ENCODE measurements at regions not wholly inside any gene's neighbourhood (a gene's known extent, or its start where the extent isn't known, plus 50 kb on each side); places are given as distances from the start of the nearest gene placed in this dataset.
A peak's percentile ranks its signal among the peaks of the same experiment; 100 is the strongest.

- Histone ChIP-seq H3K4me1 (ENCODE audit: control insufficient read depth, insufficient read depth, low read length, poor library complexity, severe bottlenecking) (peaks cover 27% of the 10 kb centered on the region), H3K4me3 (ENCODE audit: insufficient read depth, low read depth, low read length, poor library complexity, severe bottlenecking) (no peak overlapping the region), H3K9me3 (ENCODE audit: control insufficient read depth, low read length) (no peaks in the 10 kb centered on the region), H3K27me3 (replicated peaks; ENCODE audit: control insufficient read depth, insufficient read depth, low read length, poor library complexity, severe bottlenecking) (no peaks in the 10 kb centered on the region), H3K36me3 (ENCODE audit: control insufficient read depth, insufficient read depth, low read length) (no peaks in the 10 kb centered on the region), H3K27ac (ENCODE audit: insufficient read depth, low read length, poor library complexity, severe bottlenecking) (no peak overlapping the region)
- no peak for DNase-seq
Observed at GRCh38 chr17:77364941-77365583, 224.3 kb downstream of the SEC14L1 start.

- H3K4me3 ChIP-seq (ENCODE audit: insufficient read depth, low read depth, low read length, poor library complexity, severe bottlenecking), result no peak overlapping the region
- no peak overlapping the region for H3K27ac ChIP-seq (ENCODE audit: insufficient read depth, low read length, poor library complexity, severe bottlenecking)
- no peaks in the 10 kb centered on the region for H3K9me3 ChIP-seq (ENCODE audit: control insufficient read depth, low read length)
- no peaks in the 10 kb centered on the region for H3K27me3 ChIP-seq (replicated peaks; ENCODE audit: control insufficient read depth, insufficient read depth, low read length, poor library complexity, severe bottlenecking)
- H3K36me3 ChIP-seq (ENCODE audit: control insufficient read depth, insufficient read depth, low read length), result no peaks in the 10 kb centered on the region
- peaks cover 31% of the 10 kb centered on the region for H3K4me1 ChIP-seq (ENCODE audit: control insufficient read depth, insufficient read depth, low read length, poor library complexity, severe bottlenecking)
- DNase-seq, result no peak
Observed at GRCh38 chr17:77365584-77366186, 224.9 kb downstream of the SEC14L1 start.

- peaks cover 36% of the 10 kb centered on the region for H3K4me1 ChIP-seq (ENCODE audit: control insufficient read depth, insufficient read depth, low read length, poor library complexity, severe bottlenecking)
Observed at GRCh38 chr17:77366206-77366557, 225.4 kb downstream of the SEC14L1 start.

GRCh38 chr17:77366558-77367245 lies 225.9 kb downstream of the SEC14L1 start:
- H3K36me3 ChIP-seq (ENCODE audit: control insufficient read depth, insufficient read depth, low read length), result no peaks in the 10 kb centered on the region
- H3K27me3 ChIP-seq (replicated peaks; ENCODE audit: control insufficient read depth, insufficient read depth, low read length, poor library complexity, severe bottlenecking), result no peaks in the 10 kb centered on the region
- H3K9me3 ChIP-seq (ENCODE audit: control insufficient read depth, low read length), result no peaks in the 10 kb centered on the region
- no peak for DNase-seq
- H3K4me3 ChIP-seq (ENCODE audit: insufficient read depth, low read depth, low read length, poor library complexity, severe bottlenecking), result no peak overlapping the region
- peaks cover 41% of the 10 kb centered on the region for H3K4me1 ChIP-seq (ENCODE audit: control insufficient read depth, insufficient read depth, low read length, poor library complexity, severe bottlenecking)
- no peak overlapping the region for H3K27ac ChIP-seq (ENCODE audit: insufficient read depth, low read length, poor library complexity, severe bottlenecking)

More at GRCh38 chr17:77366206-77366557, 225.4 kb downstream of the SEC14L1 start:
- Histone ChIP-seq H3K36me3 (ENCODE audit: control insufficient read depth, insufficient read depth, low read length) (no peaks in the 10 kb centered on the region), H3K27ac (ENCODE audit: insufficient read depth, low read length, poor library complexity, severe bottlenecking) (no peak overlapping the region), H3K9me3 (ENCODE audit: control insufficient read depth, low read length) (no peaks in the 10 kb centered on the region), H3K4me3 (ENCODE audit: insufficient read depth, low read depth, low read length, poor library complexity, severe bottlenecking) (no peak overlapping the region), H3K27me3 (replicated peaks; ENCODE audit: control insufficient read depth, insufficient read depth, low read length, poor library complexity, severe bottlenecking) (no peaks in the 10 kb centered on the region)
- no peak for DNase-seq

- no peak overlapping the region for H3K4me3 ChIP-seq (ENCODE audit: insufficient read depth, low read depth, low read length, poor library complexity, severe bottlenecking)
Observed at GRCh38 chr17:77369544-77369971, 228.8 kb downstream of the SEC14L1 start.

GRCh38 chr17:77370586-77370985 lies 229.8 kb downstream of the SEC14L1 start:
- Histone ChIP-seq H3K9me3 (ENCODE audit: control insufficient read depth, low read length) (no peaks in the 10 kb centered on the region), H3K4me3 (ENCODE audit: insufficient read depth, low read depth, low read length, poor library complexity, severe bottlenecking) (no peak overlapping the region), H3K4me1 (ENCODE audit: control insufficient read depth, insufficient read depth, low read length, poor library complexity, severe bottlenecking) (peaks cover 40% of the 10 kb centered on the region), H3K27ac (ENCODE audit: insufficient read depth, low read length, poor library complexity, severe bottlenecking) (no peak overlapping the region), H3K27me3 (replicated peaks; ENCODE audit: control insufficient read depth, insufficient read depth, low read length, poor library complexity, severe bottlenecking) (no peaks in the 10 kb centered on the region), H3K36me3 (ENCODE audit: control insufficient read depth, insufficient read depth, low read length) (no peaks in the 10 kb centered on the region)
- DNase-seq, result no peak

More at GRCh38 chr17:77369544-77369971, 228.8 kb downstream of the SEC14L1 start:
- Histone ChIP-seq H3K9me3 (ENCODE audit: control insufficient read depth, low read length) (no peaks in the 10 kb centered on the region), H3K36me3 (ENCODE audit: control insufficient read depth, insufficient read depth, low read length) (no peaks in the 10 kb centered on the region), H3K4me1 (ENCODE audit: control insufficient read depth, insufficient read depth, low read length, poor library complexity, severe bottlenecking) (peaks cover 42% of the 10 kb centered on the region), H3K27ac (ENCODE audit: insufficient read depth, low read length, poor library complexity, severe bottlenecking) (no peak overlapping the region), H3K27me3 (replicated peaks; ENCODE audit: control insufficient read depth, insufficient read depth, low read length, poor library complexity, severe bottlenecking) (no peaks in the 10 kb centered on the region)
- no peak for DNase-seq

- Histone ChIP-seq H3K27me3 (replicated peaks; ENCODE audit: control insufficient read depth, insufficient read depth, low read length, poor library complexity, severe bottlenecking) (no peaks in the 10 kb centered on the region), H3K4me1 (ENCODE audit: control insufficient read depth, insufficient read depth, low read length, poor library complexity, severe bottlenecking) (peaks cover 33% of the 10 kb centered on the region), H3K36me3 (ENCODE audit: control insufficient read depth, insufficient read depth, low read length) (no peaks in the 10 kb centered on the region), H3K27ac (ENCODE audit: insufficient read depth, low read length, poor library complexity, severe bottlenecking) (peak overlapping the region; percentile 83), H3K9me3 (ENCODE audit: control insufficient read depth, low read length) (no peaks in the 10 kb centered on the region), H3K4me3 (ENCODE audit: insufficient read depth, low read depth, low read length, poor library complexity, severe bottlenecking) (no peak overlapping the region)
- DNase-seq, result no peak
Observed at GRCh38 chr17:77371117-77371887, 230.5 kb downstream of the SEC14L1 start.

GRCh38 chr17:77371888-77372443 lies 231.2 kb downstream of the SEC14L1 start:
- H3K27me3 ChIP-seq (replicated peaks; ENCODE audit: control insufficient read depth, insufficient read depth, low read length, poor library complexity, severe bottlenecking), result no peaks in the 10 kb centered on the region
- peaks cover 40% of the 10 kb centered on the region for H3K4me1 ChIP-seq (ENCODE audit: control insufficient read depth, insufficient read depth, low read length, poor library complexity, severe bottlenecking)
- peak overlapping the region; percentile 83 for H3K27ac ChIP-seq (ENCODE audit: insufficient read depth, low read length, poor library complexity, severe bottlenecking)
- no peaks in the 10 kb centered on the region for H3K9me3 ChIP-seq (ENCODE audit: control insufficient read depth, low read length)
- peak overlapping the region; percentile 91 for H3K4me3 ChIP-seq (ENCODE audit: insufficient read depth, low read depth, low read length, poor library complexity, severe bottlenecking)
- H3K36me3 ChIP-seq (ENCODE audit: control insufficient read depth, insufficient read depth, low read length), result no peaks in the 10 kb centered on the region
- DNase-seq, result no peak

- Histone ChIP-seq H3K36me3 (ENCODE audit: control insufficient read depth, insufficient read depth, low read length) (no peaks in the 10 kb centered on the region), H3K27me3 (replicated peaks; ENCODE audit: control insufficient read depth, insufficient read depth, low read length, poor library complexity, severe bottlenecking) (no peaks in the 10 kb centered on the region), H3K27ac (ENCODE audit: insufficient read depth, low read length, poor library complexity, severe bottlenecking) (peak overlapping the region; percentile 83), H3K4me1 (ENCODE audit: control insufficient read depth, insufficient read depth, low read length, poor library complexity, severe bottlenecking) (peaks cover 47% of the 10 kb centered on the region), H3K9me3 (ENCODE audit: control insufficient read depth, low read length) (no peaks in the 10 kb centered on the region), H3K4me3 (ENCODE audit: insufficient read depth, low read depth, low read length, poor library complexity, severe bottlenecking) (peak overlapping the region; percentile 91)
- DNase-seq, result peak; percentile 44 to 56 (median 47)
Observed at GRCh38 chr17:77372444-77373298, 231.9 kb downstream of the SEC14L1 start.

All from effector memory CD4-positive, alpha-beta T cell (primary cell).